Hepatocyte (in vitro differentiated cells): ENCODE measurements at regions not wholly inside any gene's neighbourhood (a gene's known extent, or its start where the extent isn't known, plus 50 kb on each side); places are given as distances from the start of the nearest gene placed in this dataset.

Experiments
- EZH2 ChIP-seq: fragments of 200-600 bp; sonication (generic); IDR thresholded peaks from 2 replicates; pipeline ENCODE4 v1.6.1; 2016; ENCODE audit warnings: antibody characterized with exemption, mild to moderate bottlenecking, borderline replicate concordance
- EZH2phosphoT487 ChIP-seq: fragments of 200-600 bp; sonication (generic); IDR thresholded peaks from one replicate; pipeline ENCODE4 v1.6.1; 2018; ENCODE audit warnings: antibody characterized with exemption, mild to moderate bottlenecking, low read depth, moderate library complexity; ENCODE audit not compliant: unreplicated experiment, severe bottlenecking
- TF ChIP-seq, protein P1 (sequence below): fragments of 200-600 bp; sonication (generic); IDR thresholded peaks from 2 replicates; pipeline ENCODE4 v1.5.1; 2016; ENCODE audit warnings: antibody characterized with exemption, mild to moderate bottlenecking; ENCODE audit not compliant: poor library complexity

DNA sequence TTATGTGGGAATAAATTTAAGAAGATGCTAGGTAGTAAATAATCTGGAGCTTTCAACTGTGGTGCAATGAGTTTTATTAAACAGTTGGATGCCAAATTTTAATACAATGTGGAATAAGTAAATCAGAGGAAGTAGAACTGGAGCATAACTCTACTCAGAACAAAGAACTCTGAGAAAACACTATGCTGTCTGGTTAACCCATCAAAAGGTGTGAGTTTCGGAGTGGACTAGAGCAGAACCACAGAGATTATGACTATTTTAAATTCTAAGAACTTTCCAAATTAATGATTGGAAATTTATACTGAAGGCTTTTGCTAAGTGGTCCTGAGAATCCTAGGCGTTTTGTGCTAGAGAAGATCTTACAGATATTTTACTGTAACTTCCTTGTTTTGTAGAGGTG is 132.2 kb downstream of the NTMT2 start:
- TF ChIP-seq, protein P1, sequence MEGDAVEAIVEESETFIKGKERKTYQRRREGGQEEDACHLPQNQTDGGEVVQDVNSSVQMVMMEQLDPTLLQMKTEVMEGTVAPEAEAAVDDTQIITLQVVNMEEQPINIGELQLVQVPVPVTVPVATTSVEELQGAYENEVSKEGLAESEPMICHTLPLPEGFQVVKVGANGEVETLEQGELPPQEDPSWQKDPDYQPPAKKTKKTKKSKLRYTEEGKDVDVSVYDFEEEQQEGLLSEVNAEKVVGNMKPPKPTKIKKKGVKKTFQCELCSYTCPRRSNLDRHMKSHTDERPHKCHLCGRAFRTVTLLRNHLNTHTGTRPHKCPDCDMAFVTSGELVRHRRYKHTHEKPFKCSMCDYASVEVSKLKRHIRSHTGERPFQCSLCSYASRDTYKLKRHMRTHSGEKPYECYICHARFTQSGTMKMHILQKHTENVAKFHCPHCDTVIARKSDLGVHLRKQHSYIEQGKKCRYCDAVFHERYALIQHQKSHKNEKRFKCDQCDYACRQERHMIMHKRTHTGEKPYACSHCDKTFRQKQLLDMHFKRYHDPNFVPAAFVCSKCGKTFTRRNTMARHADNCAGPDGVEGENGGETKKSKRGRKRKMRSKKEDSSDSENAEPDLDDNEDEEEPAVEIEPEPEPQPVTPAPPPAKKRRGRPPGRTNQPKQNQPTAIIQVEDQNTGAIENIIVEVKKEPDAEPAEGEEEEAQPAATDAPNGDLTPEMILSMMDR = no peak
- TF ChIP-seq EZH2 = no peak
- no peak for TF ChIP-seq EZH2phosphoT487
